GM23338 (cell line): ENCODE measurements at regions not wholly inside any gene's neighbourhood (a gene's known extent, or its start where the extent isn't known, plus 50 kb on each side); places are given as distances from the start of the nearest gene placed in this dataset.

Source experiments
- ATAC-seq: fragments of 200-7000 bp; cut with Tn5 transposase; 3 replicates; pipeline ENCODE4 v1.9.1; 2020
- DNase-seq: peaks from one replicate; pipeline ENCODE4 v3.0.0-alpha.2; 2015; ENCODE audit warnings: low spot score
- H2AFZ ChIP-seq: fragments of 200-600 bp; sonication (generic); 2 replicates; pipeline ENCODE4 v1.8.0; 2016; ENCODE audit warnings: antibody characterized with exemption, mild to moderate bottlenecking, moderate library complexity
- H3F3A ChIP-seq: fragments of 200-600 bp; sonication (generic); replicated peaks from 2 replicates; pipeline ENCODE4 v1.8.0; 2017; ENCODE audit warnings: antibody characterized with exemption, mixed run types, low read depth
- H3K27ac ChIP-seq: fragments of 200-600 bp; sonication (generic); 2 replicates; pipeline ENCODE4 v1.6.1; 2016; ENCODE audit warnings: low read depth
- H3K27me3 ChIP-seq: fragments of 200-600 bp; sonication (generic); 2 replicates; pipeline ENCODE4 v1.8.0; 2016; ENCODE audit warnings: mild to moderate bottlenecking, mixed run types, moderate library complexity; ENCODE audit not compliant: insufficient read depth
- H3K36me3 ChIP-seq: fragments of 200-600 bp; sonication (generic); 2 replicates; pipeline ENCODE4 v1.8.0; 2016; ENCODE audit warnings: mild to moderate bottlenecking; ENCODE audit not compliant: insufficient read depth
- H3K4me1 ChIP-seq: fragments of 200-600 bp; sonication (generic); 2 replicates; pipeline ENCODE4 v1.8.0; 2016; ENCODE audit warnings: mild to moderate bottlenecking, moderate library complexity; ENCODE audit not compliant: insufficient read depth
- H3K4me2 ChIP-seq: fragments of 200-600 bp; sonication (generic); 2 replicates; pipeline ENCODE4 v1.7.1; 2017; ENCODE audit warnings: mixed run types
- H3K4me3 ChIP-seq: fragments of 200-600 bp; sonication (generic); 2 replicates; pipeline ENCODE4 v1.6.1; 2016; ENCODE audit warnings: mixed run types
- H3K79me2 ChIP-seq: fragments of 200-600 bp; sonication (generic); replicated peaks from 2 replicates; pipeline ENCODE4 v1.8.0; 2017; ENCODE audit warnings: mild to moderate bottlenecking; ENCODE audit not compliant: insufficient read depth
- H3K9me2 ChIP-seq: fragments of 200-600 bp; sonication (generic); 2 replicates; pipeline ENCODE4 v1.8.0; 2017; ENCODE audit not compliant: insufficient read depth
- H4K20me1 ChIP-seq: fragments of 200-600 bp; sonication (generic); replicated peaks from 2 replicates; pipeline ENCODE4 v1.8.0; 2017; ENCODE audit warnings: mild to moderate bottlenecking; ENCODE audit not compliant: insufficient read depth
- H3K27ac Mint-ChIP-seq: 2 replicates; pipeline ENCODE4 v1.8.0; 2020; ENCODE audit warnings: inconsistent platforms, mild to moderate bottlenecking, moderate library complexity, mixed read lengths
- H3K27me3 Mint-ChIP-seq: 3 replicates; pipeline ENCODE4 v1.8.0; 2022; ENCODE audit warnings: low read depth, mild to moderate bottlenecking, moderate library complexity, mixed read lengths, inconsistent platforms; ENCODE audit not compliant: insufficient read depth, poor library complexity
- H3K36me3 Mint-ChIP-seq: 3 replicates; pipeline ENCODE4 v1.8.0; 2021; ENCODE audit warnings: low read depth, mild to moderate bottlenecking, inconsistent platforms, moderate library complexity, mixed read lengths
- H3K4me1 Mint-ChIP-seq: 3 replicates; pipeline ENCODE4 v1.8.0; 2020; ENCODE audit warnings: mild to moderate bottlenecking, inconsistent platforms, mixed read lengths
- H3K4me3 Mint-ChIP-seq: 3 replicates; pipeline ENCODE4 v1.8.0; 2021; ENCODE audit warnings: moderate library complexity, mild to moderate bottlenecking, inconsistent platforms, mixed read lengths
- H3K9me3 Mint-ChIP-seq: 3 replicates; pipeline ENCODE4 v1.8.0; 2020; ENCODE audit warnings: moderate library complexity, mild to moderate bottlenecking, inconsistent platforms, mixed read lengths
- CREB1 ChIP-seq: fragments of 250-450 bp; sonication (Bioruptor Pico); IDR thresholded peaks from 2 replicates; pipeline ENCODE4 v1.5.0; 2020; ENCODE audit warnings: low read depth, mild to moderate bottlenecking, moderate library complexity
- ETS1 ChIP-seq: IDR thresholded peaks from 2 replicates; pipeline ENCODE4 v1.6.1; 2016; ENCODE audit warnings: antibody characterized with exemption
- EZH2 ChIP-seq: fragments of 200-600 bp; sonication (generic); IDR thresholded peaks from one replicate; pipeline ENCODE4 v1.8.0; 2017; ENCODE audit warnings: antibody characterized with exemption, mild to moderate bottlenecking, low read depth; ENCODE audit not compliant: unreplicated experiment
- EZH2phosphoT487 ChIP-seq: fragments of 200-600 bp; sonication (generic); IDR thresholded peaks from one replicate; pipeline ENCODE4 v1.8.1; 2018; ENCODE audit warnings: antibody characterized with exemption; ENCODE audit not compliant: unreplicated experiment
- JUNB ChIP-seq: IDR thresholded peaks from one replicate; pipeline ENCODE4 v1.6.1; 2016; ENCODE audit warnings: antibody characterized with exemption; ENCODE audit not compliant: unreplicated experiment
- NANOG ChIP-seq: IDR thresholded peaks from 2 replicates; pipeline ENCODE4 v1.6.1; 2016; ENCODE audit warnings: antibody characterized with exemption, borderline replicate concordance
- POLR2AphosphoS5 ChIP-seq: IDR thresholded peaks from 2 replicates; pipeline ENCODE4 v1.6.1; 2016; ENCODE audit warnings: antibody characterized with exemption, low read depth
- REST ChIP-seq: IDR thresholded peaks from one replicate; pipeline ENCODE4 v1.6.1; 2018; ENCODE audit warnings: antibody characterized with exemption; ENCODE audit not compliant: unreplicated experiment
- STAT1 ChIP-seq: IDR thresholded peaks from one replicate; pipeline ENCODE4 v1.6.1; 2016; ENCODE audit warnings: antibody characterized with exemption; ENCODE audit not compliant: unreplicated experiment
- ZNF114 ChIP-seq: fragments of 250-450 bp; sonication (Bioruptor Pico); IDR thresholded peaks from 2 replicates; pipeline ENCODE4 v1.5.0; 2020; ENCODE audit warnings: mild to moderate bottlenecking, moderate library complexity
- ZNF331 ChIP-seq: fragments of 250-450 bp; sonication (Bioruptor Pico); IDR thresholded peaks from 2 replicates; pipeline ENCODE4 v1.5.0; 2020; ENCODE audit warnings: low read depth, mild to moderate bottlenecking, moderate library complexity
- ZNF462 ChIP-seq: fragments of 250-450 bp; sonication (Bioruptor Pico); IDR thresholded peaks from 2 replicates; pipeline ENCODE4 v1.5.0; 2020; ENCODE audit warnings: mild to moderate bottlenecking, moderate library complexity
- TF ChIP-seq, protein P1 (sequence below), 2 experiments: fragments of 200-600 bp in 1 of 2; sonication (generic) in 1 of 2; conservative IDR thresholded peaks; 2 replicates each; pipeline versions ENCODE4 v1.5.1 to v1.6.1; 2016 to 2017; ENCODE audit warnings: antibody characterized with exemption in 2 of 2, low read depth in 2 of 2, mild to moderate bottlenecking in 2 of 2, moderate library complexity in 1 of 2

DNA sequence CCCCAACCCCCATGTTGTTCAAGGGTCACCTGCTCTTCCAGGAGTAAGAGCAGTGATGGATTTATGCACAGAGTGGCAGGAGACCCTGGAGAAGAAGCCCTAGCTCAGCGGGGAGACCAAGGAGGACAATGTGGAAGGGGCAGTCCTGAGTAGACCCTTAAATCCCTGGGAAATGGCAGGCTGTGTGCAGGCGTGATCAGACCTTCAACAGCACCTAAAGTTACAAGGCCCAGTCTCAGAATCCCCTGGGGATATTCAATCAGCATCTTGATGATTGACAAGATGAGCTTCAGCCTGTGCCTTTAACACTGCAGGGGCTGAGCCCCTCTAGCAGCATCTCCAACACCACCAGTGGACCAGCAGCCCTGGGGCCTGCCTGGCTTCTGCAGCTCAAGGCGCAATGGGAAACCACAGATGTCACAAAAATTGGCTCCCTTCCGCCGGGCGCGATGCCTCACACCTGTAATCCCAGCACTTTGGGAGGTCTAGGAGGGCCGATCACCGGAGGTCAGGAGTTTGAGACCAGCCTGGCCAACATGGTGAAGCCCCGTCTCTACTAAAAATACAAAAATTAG is 60.4 kb downstream of the IRF2BP2 start:
- no peaks in the 10 kb centered on the region for H3K36me3 Mint-ChIP-seq
- peaks cover 8% of the 10 kb centered on the region for H3K27me3 Mint-ChIP-seq
- H3K27ac Mint-ChIP-seq = no peak overlapping the region
- no peak overlapping the region for H3K4me2 ChIP-seq
- no peak overlapping the region for H3K4me3 ChIP-seq
- H3K27ac ChIP-seq = no peak overlapping the region
- H2AFZ ChIP-seq = no peak overlapping the region
- H3F3A ChIP-seq = no peaks in the 10 kb centered on the region
- H3K27me3 ChIP-seq = no peaks in the 10 kb centered on the region
- H3K36me3 ChIP-seq = no peaks in the 10 kb centered on the region
- no peaks in the 10 kb centered on the region for H3K9me2 ChIP-seq
- no peaks in the 10 kb centered on the region for H4K20me1 ChIP-seq
- H3K79me2 ChIP-seq = no peaks in the 10 kb centered on the region
- 0 out of 2 replicates have a peak, but pooled peaks cover 5% of the 10 kb centered on the region for H3K4me1 ChIP-seq
- peaks cover 22% of the 10 kb centered on the region for H3K4me1 Mint-ChIP-seq
- no peaks in the 10 kb centered on the region for H3K9me3 Mint-ChIP-seq
- ATAC-seq = no peak
- DNase-seq = no peak
- H3K4me3 Mint-ChIP-seq = no peak overlapping the region
- TF ChIP-seq POLR2AphosphoS5 = no peak
- no peak for TF ChIP-seq REST
- TF ChIP-seq ZNF331 (CRISPR knock-in tag) = no peak
- TF ChIP-seq STAT1 = no peak
- TF ChIP-seq ETS1 = no peak
- no peak for TF ChIP-seq JUNB
- TF ChIP-seq EZH2phosphoT487 = no peak
- TF ChIP-seq EZH2 = no peak
- TF ChIP-seq, protein P1, sequence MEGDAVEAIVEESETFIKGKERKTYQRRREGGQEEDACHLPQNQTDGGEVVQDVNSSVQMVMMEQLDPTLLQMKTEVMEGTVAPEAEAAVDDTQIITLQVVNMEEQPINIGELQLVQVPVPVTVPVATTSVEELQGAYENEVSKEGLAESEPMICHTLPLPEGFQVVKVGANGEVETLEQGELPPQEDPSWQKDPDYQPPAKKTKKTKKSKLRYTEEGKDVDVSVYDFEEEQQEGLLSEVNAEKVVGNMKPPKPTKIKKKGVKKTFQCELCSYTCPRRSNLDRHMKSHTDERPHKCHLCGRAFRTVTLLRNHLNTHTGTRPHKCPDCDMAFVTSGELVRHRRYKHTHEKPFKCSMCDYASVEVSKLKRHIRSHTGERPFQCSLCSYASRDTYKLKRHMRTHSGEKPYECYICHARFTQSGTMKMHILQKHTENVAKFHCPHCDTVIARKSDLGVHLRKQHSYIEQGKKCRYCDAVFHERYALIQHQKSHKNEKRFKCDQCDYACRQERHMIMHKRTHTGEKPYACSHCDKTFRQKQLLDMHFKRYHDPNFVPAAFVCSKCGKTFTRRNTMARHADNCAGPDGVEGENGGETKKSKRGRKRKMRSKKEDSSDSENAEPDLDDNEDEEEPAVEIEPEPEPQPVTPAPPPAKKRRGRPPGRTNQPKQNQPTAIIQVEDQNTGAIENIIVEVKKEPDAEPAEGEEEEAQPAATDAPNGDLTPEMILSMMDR (conservative IDR thresholded peaks at IDR 0.05; ENCODE audit: low read depth in 2 of 2) = no peak
- no peak for TF ChIP-seq CREB1
- TF ChIP-seq NANOG = no peak
- no peak for TF ChIP-seq ZNF462 (CRISPR knock-in tag)
- no peak for TF ChIP-seq ZNF114 (CRISPR knock-in tag)
